GM21528 (cell line): ENCODE measurements at regions not wholly inside any gene's neighbourhood (a gene's known extent, or its start where the extent isn't known, plus 50 kb on each side); places are given as distances from the start of the nearest gene placed in this dataset.

Experiments
- ATAC-seq: cut with Tn5 transposase; IDR thresholded peaks from one replicate; pipeline ENCODE4 v1.9.1; 2021; ENCODE audit warnings: mild to moderate bottlenecking, moderate library complexity; ENCODE audit not compliant: unreplicated experiment, low FRiP score

GRCh38 chr5:74028406-74028805 is 402.4 kb downstream of the ARHGEF28 start:
- ATAC-seq = no peak

DNA sequence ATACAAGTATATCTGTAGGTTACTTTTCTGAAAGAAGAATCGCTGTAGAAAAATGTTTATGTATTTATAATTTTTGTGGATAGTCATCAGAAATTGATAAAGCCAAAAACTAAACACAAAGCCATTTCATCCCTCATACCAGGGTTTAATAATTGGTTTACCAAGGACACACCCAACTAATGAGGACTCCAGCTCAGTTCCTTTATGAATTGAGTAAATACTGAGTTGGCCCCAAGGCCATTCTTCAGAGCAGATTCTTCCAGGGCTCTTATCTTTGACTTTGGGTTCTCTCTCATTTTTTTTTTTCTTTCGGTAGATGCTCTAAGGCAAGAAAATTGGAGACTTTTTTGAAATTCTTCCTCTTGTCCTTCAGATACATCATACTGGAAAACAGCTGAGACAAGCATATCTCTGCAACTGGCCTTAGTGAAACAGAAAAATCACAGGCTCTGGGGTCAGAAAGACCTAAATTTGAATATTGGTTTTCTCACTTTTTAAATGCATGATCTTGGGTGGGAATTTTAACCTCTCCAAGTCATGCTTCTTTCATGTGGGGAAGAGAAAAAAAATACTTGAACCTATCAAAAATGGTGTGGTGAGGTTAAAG is 401.8 kb downstream of the ARHGEF28 start:
- ATAC-seq = no peak

GRCh38 chr5:74026310-74026709 is 400.3 kb downstream of the ARHGEF28 start:
- no peak for ATAC-seq

DNA sequence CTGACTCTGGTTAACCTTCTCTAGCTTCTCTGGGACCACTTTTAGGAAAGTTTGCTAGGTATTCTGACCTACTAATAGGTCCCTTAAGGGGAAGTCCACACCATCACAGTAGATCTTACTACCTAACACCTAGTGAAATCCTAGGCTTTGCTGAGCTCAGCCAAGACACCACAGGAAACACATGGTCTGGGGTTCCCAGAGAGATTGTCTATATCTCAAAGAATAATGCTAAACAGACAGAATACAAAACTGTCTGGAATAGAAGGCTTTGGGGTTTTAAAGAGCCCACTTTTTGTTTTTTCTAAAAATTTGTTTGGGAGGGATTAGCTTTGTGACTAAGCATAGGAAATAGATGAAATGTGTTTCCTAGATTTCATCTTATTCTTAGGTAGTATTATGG is 395.1 kb downstream of the ARHGEF28 start:
- ATAC-seq = no peak

GRCh38 chr5:74020503-74020902 is 394.5 kb downstream of the ARHGEF28 start:
- ATAC-seq = no peak

DNA sequence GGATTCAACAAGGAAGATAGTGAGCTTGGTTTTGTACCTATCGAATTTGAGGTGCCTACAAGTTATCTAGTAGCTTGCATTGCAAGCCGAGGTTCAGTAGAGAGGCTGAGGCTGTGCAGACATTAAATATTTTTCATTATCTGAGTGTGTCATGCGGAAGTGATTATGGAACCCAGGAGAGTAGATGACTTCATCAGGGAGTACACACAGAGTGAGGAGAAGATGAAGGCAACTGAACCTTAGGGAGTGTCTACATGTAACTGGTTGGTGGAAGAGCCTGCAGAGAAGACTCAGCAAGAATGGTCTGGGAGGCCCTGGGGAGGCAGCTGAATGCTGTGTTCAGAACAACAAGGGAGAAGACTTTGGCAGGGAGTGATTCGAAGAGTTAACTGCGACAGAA is 393.9 kb downstream of the ARHGEF28 start:
- no peak for ATAC-seq

- no peak for ATAC-seq
Measured at GRCh38 chr5:74017786-74018211, 391.8 kb downstream of the ARHGEF28 start.

DNA sequence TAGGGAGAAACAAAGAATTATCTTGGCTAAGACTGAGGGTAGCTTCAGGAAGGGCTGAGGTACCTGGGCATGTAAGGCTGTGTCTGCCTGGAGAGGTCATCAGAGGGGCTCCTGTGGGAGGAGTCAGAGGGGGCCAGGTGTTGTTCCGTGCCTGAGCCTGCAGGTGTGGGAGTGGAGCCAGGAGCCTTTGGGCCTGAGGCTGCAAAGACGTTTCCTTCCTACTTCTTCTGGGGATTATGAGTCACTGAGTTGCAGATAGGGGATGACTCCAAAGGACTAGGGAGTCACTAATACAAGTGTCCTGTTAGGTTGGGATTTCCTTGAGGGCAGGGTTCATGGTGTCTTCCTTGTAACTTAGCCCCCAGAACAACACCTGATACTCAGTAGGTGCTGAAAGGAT is 391.1 kb downstream of the ARHGEF28 start:
- ATAC-seq = no peak

DNA sequence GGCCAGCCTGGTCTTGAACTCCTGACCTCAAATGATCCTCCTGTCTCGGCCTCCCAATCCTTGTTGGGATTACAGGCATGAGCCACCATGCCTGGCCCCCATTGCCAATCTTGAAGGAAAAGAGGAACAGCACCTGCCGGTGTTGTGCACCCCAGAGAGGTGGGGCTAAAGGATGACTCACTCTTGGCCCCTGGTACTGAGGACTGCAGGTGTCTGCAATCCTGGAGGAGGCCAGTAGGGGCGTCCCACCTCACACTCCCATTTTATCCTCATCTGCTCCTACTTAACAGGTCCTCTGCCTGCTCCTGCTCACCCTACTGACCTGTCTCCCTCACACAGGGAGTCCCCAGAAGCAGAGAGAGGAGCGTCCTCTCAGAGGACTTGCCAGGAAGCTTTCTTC is 390.4 kb downstream of the ARHGEF28 start:
- no peak for ATAC-seq

DNA sequence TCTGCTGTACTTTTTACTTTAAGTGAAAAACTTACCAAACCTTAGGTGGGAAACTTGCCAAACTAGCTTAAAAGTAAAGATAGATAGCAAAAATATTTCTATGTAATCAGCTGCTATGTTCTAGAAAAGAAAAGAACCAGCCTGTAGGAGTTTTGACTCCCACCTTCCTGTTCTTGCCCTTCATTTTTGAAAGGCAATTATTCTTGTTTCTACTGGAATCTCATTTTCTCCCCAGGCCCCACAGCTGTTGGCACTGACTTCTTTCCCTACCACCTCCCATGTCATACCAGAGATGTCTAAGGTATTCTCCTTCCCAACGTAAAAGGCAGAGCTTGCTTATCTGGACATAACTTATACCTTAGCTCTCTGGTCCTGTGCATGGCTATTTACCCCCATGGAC is 389.7 kb downstream of the ARHGEF28 start:
- no peak for ATAC-seq

GRCh38 chr5:74013222-74013621 is 387.2 kb downstream of the ARHGEF28 start:
- no peak for ATAC-seq

GRCh38 chr5:74009502-74009901 is 383.5 kb downstream of the ARHGEF28 start:
- no peak for ATAC-seq

- no peak for ATAC-seq
Measured at GRCh38 chr5:74007193-74007592, 381.2 kb downstream of the ARHGEF28 start.

DNA sequence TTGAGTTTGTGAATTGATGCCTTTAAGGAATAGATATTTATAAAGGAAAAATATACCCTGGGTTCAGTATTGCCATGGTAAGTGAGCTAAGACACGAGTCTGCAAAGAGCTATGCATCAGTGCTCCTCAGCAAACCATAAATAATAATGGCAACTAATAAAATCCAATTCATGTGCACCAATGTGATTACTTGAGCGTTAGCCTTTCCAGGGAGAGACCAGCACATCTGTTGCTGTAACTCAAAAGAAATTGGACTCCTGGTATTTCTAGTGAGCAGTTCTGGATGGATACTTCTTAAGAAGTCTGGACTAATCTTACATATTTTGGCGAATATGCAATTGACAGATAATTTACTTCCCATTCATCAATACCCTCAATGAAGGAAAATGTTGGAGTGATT is 373.3 kb downstream of the ARHGEF28 start:
- no peak for ATAC-seq

DNA sequence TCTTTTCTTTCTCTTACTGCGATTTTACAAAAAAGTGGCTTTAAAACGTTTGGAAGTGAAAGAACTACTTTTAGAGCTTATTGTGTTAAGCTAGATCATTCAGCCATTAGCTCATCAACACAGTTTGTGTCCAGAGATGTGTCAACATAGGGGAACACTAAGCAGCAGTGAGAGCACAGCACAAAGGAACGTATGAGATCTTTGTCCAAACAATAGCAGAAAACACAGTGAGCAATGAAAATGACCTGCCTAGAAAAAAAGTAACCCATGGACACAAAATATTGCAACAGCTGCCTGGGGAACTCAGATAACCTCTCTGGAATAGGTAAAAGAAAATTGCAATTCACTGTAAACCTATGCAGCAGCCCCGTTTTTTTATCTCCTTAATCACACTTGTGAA is 372.5 kb downstream of the ARHGEF28 start:
- no peak for ATAC-seq

- no peak for ATAC-seq
Measured at GRCh38 chr5:73997960-73998359, 372.0 kb downstream of the ARHGEF28 start.

- no peak for ATAC-seq
Measured at GRCh38 chr5:73996151-73996755, 370.3 kb downstream of the ARHGEF28 start.

DNA sequence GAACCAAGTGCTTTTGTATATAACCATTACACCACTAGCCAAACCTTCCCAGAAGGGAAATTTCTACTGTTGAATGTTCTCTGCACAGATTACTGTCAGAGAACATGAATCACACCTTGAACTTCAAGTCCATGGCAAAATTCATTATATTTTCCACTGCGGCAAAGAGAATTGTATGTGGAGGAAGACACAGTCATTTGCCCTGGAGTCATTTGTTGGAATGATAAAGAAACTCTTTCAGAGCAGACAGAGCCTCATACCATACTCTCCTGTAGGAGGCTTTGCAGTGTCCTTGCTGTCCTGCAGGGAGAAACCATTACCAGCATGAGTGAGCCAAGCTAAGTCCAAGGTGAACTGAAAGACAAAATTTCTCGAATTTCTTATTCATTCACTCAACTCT is 369.0 kb downstream of the ARHGEF28 start:
- ATAC-seq = no peak
